Kidney (tissue), 13 donors: ENCODE measurements at regions not wholly inside any gene's neighbourhood (a gene's known extent, or its start where the extent isn't known, plus 50 kb on each side); places are given as distances from the start of the nearest gene placed in this dataset.

Source experiments
- DNase-seq, 5 donors: peaks; one replicate each; pipeline ENCODE4 v3.0.0-alpha.2; 2013 to 2020
- FAIRE-seq: peaks from 2 replicates; lab custom pipeline; 2012; peaks lifted over from hg19 to GRCh38; lab: Jason Lieb, UNC
- H3K27ac ChIP-seq, 2 donors: one replicate each; pipeline ENCODE4 v1.7.0; 2013; ENCODE audit warnings: low read depth in 2 of 2, low read length in 2 of 2, inconsistent platforms in 1 of 2
- H3K27me3 ChIP-seq: one replicate; pipeline ENCODE4 v1.7.1; 2013; ENCODE audit warnings: low read length, inconsistent platforms; ENCODE audit not compliant: control insufficient read depth, insufficient read depth
- H3K36me3 ChIP-seq, 3 donors: one replicate each; pipeline versions ENCODE4 v1.7.0 to v1.7.1; 2013; ENCODE audit warnings: low read length in 3 of 3, control low read depth in 1 of 3, inconsistent platforms in 1 of 3; ENCODE audit not compliant: insufficient read depth in 3 of 3, control insufficient read depth in 2 of 3
- H3K4me1 ChIP-seq, 3 donors: one replicate each; pipeline versions ENCODE4 v1.7.0 to v1.7.1; 2013; ENCODE audit warnings: low read length in 3 of 3, inconsistent platforms in 1 of 3, low read depth in 1 of 3; ENCODE audit not compliant: control insufficient read depth in 2 of 3, insufficient read depth in 2 of 3
- H3K4me3 ChIP-seq, 3 donors: one replicate each; pipeline versions ENCODE4 v1.7.0 to v1.8.1; 2013; ENCODE audit warnings: low read length in 3 of 3, control low read depth in 1 of 3, inconsistent platforms in 1 of 3
- H3K9ac ChIP-seq, 3 donors: one replicate each; pipeline versions ENCODE4 v1.7.0 to v1.7.1; 2013; ENCODE audit warnings: low read length in 3 of 3, control low read depth in 1 of 3, inconsistent platforms in 1 of 3
- H3K9me3 ChIP-seq, 3 donors: one replicate each; pipeline versions ENCODE4 v1.7.0 to v1.7.1; 2013; ENCODE audit warnings: low read length in 3 of 3, control low read depth in 1 of 3, inconsistent platforms in 1 of 3; ENCODE audit not compliant: control insufficient read depth in 2 of 3, insufficient read depth in 1 of 3
- intact Hi-C: fragments of 100-400 bp; cut with DNase I; formaldehyde crosslinking; loops from one replicate; pipeline ENCODE4 v1.11.1; 2022
- TF ChIP-seq, protein P1 (sequence below): IDR thresholded peaks from 3 replicates; pipeline ENCODE4 v1.5.1; 2012; ENCODE audit warnings: mild to moderate bottlenecking, moderate library complexity, borderline replicate concordance; ENCODE audit not compliant: insufficient read depth; ENCODE audit errors: extremely low read depth
- donor health status: control.
- donor health status: control.
- donor health status: control.
- donor health status: control.
- donor health status: control.
- donor health status: DM: yes; HTN: yes; CAD: no.
- donor health status: Normal renal cell carcinoma (clear cell type).

DNA sequence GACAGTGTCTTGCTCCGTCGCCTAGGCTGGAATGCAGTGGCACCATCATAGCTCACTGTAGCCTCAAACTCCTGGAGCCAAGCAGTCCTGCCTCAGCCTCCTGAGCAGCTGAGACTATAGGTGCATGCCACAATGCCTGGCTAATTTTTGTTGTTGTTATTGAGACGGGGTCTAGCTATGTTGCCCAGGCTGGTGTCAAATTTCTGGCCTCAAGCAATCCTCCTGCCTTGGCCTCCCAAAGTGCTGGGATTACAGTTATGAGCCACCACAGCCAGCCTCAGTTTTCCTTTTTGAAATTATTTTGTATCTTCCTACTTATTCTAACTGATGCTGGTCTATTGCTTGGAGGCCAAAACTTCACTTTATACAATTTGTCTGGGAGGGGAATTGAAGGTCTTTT lies 436.1 kb downstream of the UTRN start:
- no peak for FAIRE-seq

DNA sequence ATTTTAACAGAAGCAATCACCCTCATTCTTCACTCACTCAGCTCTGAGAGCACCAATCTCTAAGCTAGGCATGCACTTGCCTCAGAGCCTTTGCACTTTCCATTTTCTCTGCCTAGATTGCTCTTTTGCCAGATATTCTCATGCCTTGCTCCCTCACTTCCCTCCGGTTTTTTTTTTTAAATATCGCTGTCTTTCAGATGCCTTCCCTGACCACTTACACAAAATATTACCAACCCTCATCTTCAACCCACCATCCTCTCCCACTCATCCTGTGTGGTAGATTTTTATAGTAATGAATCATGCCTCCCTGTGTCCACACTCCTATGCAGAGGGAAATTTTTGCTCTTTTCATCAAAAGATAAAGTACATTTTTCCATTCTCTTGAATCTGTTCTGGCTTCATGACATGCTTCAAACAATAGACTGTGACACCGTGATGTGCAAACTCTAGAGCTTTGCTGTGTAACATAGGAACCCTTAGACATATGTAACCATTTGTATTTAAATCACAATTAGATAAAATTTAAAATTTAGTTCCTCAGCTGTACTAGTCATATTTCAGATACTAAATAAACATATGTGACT lies 437.1 kb downstream of the UTRN start:
- no peak for DNase-seq
- Histone ChIP-seq H3K36me3 (peaks cover 0 to 4% (median 0%) of the 10 kb centered on the region in 3 donors), H3K4me3 (no peak overlapping the region), H3K9me3 (no peaks in the 10 kb centered on the region), H3K27ac (no peak overlapping the region), H3K27me3 (no peaks in the 10 kb centered on the region), H3K4me1 (no peaks in the 10 kb centered on the region), H3K9ac (no peak overlapping the region)
- TF ChIP-seq, protein P1, sequence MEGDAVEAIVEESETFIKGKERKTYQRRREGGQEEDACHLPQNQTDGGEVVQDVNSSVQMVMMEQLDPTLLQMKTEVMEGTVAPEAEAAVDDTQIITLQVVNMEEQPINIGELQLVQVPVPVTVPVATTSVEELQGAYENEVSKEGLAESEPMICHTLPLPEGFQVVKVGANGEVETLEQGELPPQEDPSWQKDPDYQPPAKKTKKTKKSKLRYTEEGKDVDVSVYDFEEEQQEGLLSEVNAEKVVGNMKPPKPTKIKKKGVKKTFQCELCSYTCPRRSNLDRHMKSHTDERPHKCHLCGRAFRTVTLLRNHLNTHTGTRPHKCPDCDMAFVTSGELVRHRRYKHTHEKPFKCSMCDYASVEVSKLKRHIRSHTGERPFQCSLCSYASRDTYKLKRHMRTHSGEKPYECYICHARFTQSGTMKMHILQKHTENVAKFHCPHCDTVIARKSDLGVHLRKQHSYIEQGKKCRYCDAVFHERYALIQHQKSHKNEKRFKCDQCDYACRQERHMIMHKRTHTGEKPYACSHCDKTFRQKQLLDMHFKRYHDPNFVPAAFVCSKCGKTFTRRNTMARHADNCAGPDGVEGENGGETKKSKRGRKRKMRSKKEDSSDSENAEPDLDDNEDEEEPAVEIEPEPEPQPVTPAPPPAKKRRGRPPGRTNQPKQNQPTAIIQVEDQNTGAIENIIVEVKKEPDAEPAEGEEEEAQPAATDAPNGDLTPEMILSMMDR = no peak
- intact Hi-C loops = no loop called here
- FAIRE-seq = no peak

More for the DNA sequence above, 436.1 kb downstream of the UTRN start:
- Histone ChIP-seq H3K9me3 (no peaks in the 10 kb centered on the region), H3K27ac (no peak overlapping the region), H3K9ac (no peak overlapping the region), H3K4me3 (no peak overlapping the region), H3K36me3 (peaks cover 0 to 4% (median 0%) of the 10 kb centered on the region in 3 donors), H3K27me3 (no peaks in the 10 kb centered on the region), H3K4me1 (no peaks in the 10 kb centered on the region)
- DNase-seq = no peak
- intact Hi-C loops = no loop called here
- TF ChIP-seq, protein P1 = no peak

DNA sequence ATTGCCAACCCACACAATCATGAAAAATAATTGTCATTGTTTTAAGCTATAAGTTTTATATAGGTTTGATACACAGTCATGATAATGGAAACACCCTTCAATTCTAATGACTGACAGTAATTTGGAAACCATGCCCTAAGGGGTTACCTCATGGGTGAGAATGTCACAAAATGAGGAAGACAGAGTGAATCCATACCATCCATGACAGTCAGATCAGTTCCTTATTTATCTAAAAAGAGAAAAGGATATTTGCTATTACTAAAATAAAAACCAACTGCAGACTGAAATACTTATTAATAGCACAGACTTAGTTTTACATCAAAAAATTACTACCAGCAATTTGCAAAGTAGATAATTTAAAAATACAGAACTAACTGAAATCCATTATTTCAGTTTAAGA lies 437.8 kb downstream of the UTRN start:
- H3K36me3 ChIP-seq = peaks cover 0 to 4% (median 0%) of the 10 kb centered on the region in 3 donors

More for the DNA sequence above, 437.8 kb downstream of the UTRN start:
- TF ChIP-seq, protein P1 = no peak
- intact Hi-C loops = no loop called here
- Histone ChIP-seq H3K9me3 (no peaks in the 10 kb centered on the region), H3K9ac (no peak overlapping the region), H3K4me1 (no peaks in the 10 kb centered on the region), H3K27ac (no peak overlapping the region), H3K4me3 (no peak overlapping the region), H3K27me3 (no peaks in the 10 kb centered on the region)
- DNase-seq = no peak
- FAIRE-seq = no peak
